NCI-H524 treated with DMSO at 0.1 percent for 48 hours (cell line): ENCODE measurements at regions not wholly inside any gene's neighbourhood (a gene's known extent, or its start where the extent isn't known, plus 50 kb on each side); places are given as distances from the start of the nearest gene placed in this dataset.
"Not testable (repeated sequence)": the region's sequence is repeated elsewhere in the genome, so short reads cannot be mapped to it uniquely, and the experiment has no call there.

Experiments
- DNase-seq: peaks from one replicate; lab custom pipeline; 2025; lab: John Stamatoyannopoulos, UW

DNA sequence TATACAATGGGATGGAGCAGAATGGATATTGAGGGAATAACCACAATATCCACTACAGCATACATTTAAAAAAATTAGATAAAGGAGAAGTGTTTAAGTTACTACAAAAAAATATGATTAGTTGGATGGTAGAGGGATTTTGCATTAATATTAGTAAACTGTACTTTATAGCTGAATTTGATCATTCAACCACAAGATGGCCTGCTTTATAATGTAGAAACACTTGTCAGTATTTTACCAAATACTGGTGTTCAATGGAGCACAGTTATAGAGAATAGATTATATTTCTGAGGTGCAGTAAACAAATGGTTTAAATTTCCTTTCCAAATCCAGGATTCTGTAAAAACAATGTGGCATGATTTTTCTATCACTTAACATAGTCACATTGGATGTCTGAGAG is 818.8 kb upstream of the CHORDC1 start:
- no peak for DNase-seq

DNA sequence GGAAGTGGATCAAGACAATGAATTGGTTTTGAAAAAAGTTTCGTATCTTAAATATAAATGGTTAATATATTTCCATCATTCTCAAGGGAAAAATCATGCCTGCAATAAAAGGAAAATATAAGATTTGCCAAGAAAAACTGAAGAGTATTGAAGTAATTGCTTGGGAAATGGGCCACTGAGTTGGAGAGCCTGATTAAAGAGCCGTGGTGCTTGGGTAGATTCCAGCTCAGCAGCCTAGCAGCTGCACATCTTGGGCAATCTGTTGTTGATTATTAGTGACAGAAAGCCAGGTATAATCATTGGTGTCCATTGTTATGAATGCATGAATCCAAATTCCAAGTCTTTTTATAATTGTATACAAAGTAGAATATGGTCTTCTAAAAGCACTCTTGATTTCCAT is 800.9 kb upstream of the CHORDC1 start:
- DNase-seq, result peak; percentile 62

DNA sequence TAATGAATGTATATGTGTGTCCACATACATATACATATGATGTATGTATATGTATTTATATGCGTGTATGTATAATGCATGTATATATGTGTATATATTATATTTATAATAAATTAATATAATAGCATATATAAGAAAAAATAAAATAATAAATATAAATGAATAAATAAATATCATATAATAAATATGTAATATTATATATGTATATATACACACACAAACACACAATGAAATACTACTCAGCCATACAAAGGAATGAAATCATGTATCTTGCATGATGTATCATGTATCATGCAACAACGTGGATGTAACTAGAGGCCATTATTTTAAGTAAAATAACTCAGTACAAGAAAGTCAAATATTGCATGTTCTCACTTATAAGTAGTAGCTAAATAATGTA is 788.7 kb upstream of the CHORDC1 start:
- DNase-seq, result no peak

DNA sequence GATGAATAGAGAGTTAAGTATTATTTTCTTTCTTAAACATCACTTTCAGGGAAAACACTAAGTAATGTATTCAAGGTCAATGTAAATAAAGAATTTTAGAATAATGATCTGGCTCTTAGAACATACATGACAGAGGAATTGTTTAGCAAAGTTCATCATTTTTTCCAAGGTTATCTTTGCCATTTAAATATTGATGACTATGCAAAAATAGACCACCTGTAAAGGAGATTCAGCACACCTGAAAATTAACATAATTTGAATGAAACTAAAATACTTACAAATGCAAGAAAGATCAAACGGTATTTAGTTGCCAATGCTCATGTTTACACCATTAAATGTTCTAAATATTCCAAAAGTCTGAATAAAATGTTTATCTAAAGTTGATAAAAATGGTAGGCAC is 782.6 kb upstream of the CHORDC1 start:
- DNase-seq, result no peak

DNA sequence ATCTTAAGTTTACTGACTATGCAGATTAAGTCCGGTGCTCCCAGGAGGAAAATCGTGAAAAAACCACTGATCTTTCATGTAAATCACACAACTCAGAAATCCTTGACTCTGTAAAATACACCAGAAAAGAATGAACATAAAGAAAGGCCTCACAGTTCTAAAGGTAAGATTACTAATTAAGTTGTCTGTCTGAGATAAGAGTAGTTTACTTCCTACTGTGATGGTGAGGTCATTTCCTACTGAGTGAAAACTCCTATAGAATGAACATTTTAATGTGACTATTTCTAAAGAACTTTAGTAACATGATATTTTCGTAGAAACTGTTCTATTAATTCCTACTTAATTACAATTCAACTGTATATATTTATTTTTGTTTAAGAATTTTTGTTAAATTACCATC is 774.4 kb upstream of the CHORDC1 start:
- DNase-seq, result no peak

DNA sequence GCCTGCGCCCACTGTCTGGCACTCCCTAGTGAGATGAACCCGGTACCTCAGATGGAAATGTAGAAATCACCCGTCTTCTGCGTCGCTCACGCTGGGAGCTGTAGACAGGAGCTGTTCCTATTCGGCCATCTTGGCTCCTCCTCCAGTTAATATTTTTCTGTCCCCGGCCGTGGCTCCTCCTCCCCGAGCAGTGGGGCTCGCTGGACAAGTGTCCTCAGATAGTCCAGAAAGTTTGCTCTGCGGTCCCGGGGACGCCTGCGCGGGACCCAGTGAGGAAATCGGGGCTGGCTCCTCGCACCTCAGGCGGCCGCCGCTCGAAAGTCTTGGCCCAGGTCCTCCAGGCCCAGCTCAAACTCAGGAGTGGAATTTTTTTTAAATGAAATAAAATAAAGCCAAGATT is 749.3 kb upstream of the CHORDC1 start:
- not testable (repeated sequence) for DNase-seq

DNA sequence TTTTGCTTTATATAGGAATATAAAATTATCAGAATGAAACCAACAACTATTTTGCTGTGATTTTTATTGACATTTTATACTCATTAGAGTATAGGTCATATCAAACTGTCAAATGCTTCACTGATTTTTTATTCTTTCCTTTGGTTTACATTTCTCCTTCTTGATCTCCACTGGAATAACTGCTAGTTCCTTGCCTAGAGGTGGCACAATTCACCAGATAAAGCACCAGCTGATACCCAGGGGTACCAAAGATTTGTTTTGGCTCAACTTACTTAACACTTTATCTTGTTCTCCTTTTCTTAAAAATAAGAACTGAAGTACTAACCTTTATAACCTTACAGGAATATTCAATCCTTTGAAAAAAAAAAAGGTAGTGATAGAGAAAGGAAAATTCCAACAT is 725.1 kb upstream of the CHORDC1 start:
- DNase-seq, result no peak

DNA sequence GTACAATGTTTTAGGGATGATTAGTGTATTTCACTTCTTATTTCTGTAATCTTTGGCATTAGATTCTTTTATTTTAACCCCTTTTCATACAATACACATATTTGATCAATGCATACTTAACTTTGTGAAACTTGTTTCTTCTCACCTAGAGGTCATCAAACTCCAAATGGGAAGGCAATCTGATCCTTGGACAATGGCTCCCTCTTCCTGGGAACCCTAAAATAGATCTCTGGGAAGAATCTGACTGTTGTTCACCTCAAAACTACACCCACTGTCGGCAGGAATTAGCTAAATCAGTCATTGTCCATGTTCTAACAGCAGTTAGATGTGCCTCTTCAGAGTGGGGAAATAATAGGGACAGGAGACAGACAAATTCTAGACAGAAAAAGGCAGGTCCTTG is 707.4 kb upstream of the CHORDC1 start:
- no peak for DNase-seq

DNA sequence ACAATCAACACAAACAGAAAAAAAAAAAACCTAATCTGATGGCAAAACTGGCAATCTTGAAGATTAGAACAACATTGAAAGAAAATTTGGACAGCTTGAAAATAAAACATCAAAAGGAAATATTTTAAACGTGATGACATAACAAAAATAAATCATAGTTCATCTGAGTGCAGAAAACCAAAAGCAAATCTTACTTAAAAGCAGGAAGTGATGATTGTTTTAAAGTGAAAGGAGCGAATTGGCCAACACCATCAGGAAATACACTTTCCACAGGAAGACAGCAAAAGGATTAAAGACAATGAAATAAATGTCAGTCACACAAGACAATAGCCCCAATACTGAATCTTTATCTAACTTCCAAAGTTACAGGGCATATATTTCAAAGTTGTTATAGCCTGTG is 696.5 kb upstream of the CHORDC1 start:
- no peak for DNase-seq

DNA sequence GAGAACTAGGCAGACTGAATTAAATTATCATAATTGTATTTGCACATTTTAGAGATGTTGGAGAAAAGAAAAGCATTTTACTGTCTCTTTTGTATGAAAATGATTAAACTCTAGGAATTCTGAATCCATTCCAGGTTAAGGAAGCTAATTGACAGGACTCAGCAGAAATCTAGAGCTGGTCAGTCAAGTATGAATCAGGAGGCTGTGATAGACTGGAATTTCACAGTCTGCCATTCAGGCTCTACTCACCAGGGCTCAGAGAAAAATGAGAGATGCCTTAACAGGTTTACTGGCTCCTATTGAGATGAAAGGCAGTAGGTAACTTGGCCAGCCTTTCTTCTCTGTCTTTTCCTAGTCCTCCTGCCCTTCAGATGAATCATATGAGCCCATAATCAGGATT is 693.9 kb upstream of the CHORDC1 start:
- no peak for DNase-seq

DNA sequence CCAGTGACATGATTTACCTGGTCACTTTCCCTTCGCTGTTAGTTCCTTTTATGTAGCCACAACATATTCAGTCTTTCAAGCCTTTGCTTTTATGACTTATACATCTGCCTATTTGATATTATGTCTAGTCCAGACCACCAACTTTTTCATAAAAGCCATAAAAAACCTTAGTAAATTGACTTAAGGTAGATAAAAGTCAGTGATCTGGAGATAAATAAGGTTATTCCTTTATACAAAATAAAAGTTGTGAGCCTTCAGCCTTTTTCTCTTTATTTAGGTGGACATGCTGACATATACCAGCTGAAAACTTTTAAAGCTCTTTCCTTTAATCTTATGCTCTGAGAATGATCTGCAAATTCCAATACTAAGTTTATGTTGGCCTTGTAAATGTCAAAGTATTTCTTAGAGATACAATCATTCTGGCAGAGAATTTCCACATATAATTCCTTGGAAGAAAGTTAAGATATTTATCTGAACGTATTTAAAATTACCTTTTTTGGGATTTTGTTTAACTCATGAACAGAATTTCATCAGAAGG is 690.4 kb upstream of the CHORDC1 start:
- no peak for DNase-seq

DNA sequence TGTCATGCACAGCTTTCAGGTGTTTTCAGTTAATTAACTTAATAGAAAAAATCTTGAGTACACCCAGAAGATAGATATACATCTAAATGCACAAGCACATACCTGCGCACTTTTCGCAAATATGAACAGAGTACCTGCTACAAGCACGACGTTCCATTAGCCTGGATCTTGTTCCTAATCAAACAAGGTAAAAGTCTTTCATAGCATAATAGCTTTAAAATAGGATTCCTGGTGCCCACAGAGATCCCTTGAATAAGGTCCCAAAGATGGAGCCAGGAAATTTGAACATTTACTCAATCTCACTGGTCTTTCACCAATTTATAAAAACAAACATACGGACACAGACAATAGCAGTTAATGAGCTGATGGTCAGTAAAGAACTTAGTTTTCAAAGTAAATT is 689.8 kb upstream of the CHORDC1 start:
- no peak for DNase-seq

DNA sequence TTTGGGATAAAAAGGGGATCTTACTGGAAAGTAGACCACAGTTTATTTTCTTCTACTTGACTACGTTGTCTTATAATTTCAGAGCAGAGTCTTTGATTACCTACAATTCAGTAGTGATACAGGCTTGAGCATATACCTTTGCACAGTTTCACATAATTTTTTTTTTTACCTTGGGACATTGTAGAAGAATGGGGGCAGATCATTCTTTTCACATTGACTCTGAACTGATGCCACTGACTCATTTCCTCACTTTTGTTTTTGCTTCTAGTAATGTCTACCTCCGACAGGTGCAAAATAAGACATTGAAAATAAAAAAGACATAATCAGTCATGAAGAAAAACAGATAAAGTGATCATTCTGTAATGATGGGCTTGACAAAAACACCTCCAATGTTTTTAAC is 688.3 kb upstream of the CHORDC1 start:
- no peak for DNase-seq

DNA sequence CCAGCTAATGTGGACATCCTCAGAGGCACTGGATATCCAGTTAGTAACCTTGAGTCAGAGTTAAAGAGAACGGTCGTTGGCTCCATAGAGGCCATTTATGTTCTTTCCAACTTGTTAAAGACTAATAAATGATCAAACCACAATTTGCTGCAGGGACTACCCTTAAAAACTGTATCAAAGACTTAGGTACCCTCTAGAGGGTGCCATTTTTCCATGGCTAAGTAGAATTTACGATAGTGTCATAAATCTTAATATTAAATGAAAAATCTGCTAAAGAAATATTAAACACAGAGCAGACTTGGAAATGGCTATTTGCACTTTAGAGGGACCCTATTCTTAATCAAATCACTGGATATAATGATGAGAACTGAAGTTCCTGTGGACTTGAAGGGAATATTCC is 685.2 kb upstream of the CHORDC1 start:
- no peak for DNase-seq

DNA sequence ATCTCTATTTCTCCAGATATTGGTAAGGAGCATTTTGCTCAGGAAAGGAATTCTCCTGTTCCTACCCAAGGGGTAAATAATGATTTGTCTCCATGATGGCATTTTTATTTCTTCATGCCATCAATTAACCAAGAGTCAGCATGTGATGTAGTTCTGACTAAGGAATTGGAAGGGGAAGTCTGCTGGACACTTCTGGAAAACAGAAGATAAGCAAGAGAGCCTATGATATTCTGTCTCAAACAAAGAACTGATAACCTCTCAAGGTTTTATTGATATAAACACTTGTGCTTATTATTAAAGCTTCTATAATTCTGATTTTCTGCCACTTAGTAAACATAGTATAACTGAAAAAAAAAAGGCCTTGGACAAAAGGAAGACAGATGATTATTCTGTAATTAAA is 673.0 kb upstream of the CHORDC1 start:
- DNase-seq, result no peak

DNA sequence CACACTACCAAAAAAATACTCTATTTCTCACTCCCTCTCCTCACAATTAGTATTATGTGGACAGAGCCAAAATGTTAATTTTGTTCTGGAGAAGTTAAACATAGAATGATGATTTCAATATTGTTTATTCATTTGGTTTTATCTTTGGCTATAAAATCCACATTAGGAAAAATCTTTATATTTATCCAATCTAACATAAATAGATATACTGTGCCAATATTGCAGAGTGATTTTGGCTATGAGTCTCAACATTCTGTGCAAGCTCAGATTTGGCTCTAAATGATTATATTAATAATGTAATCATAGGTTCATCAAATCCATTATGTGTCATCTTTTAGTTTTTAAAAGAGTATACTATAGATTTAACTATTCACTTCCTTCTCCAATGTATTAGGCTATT is 667.5 kb upstream of the CHORDC1 start:
- no peak for DNase-seq

DNA sequence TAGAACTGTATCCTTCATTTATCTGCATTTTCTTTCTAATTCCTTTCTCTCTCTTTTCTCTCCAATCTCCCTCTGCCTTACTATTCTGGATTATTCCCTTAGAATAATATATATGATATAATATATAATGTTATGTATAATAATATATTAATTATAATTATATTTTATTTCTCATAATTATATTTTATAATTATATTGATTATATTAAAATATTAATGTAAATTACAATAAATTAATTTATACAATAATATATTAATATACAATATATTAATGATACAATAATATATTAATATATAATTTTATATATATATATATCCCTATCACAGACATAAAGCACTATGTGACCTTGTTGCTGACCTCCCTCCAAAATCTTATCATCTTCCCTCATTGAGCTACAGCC is 661.3 kb upstream of the CHORDC1 start:
- no peak for DNase-seq

DNA sequence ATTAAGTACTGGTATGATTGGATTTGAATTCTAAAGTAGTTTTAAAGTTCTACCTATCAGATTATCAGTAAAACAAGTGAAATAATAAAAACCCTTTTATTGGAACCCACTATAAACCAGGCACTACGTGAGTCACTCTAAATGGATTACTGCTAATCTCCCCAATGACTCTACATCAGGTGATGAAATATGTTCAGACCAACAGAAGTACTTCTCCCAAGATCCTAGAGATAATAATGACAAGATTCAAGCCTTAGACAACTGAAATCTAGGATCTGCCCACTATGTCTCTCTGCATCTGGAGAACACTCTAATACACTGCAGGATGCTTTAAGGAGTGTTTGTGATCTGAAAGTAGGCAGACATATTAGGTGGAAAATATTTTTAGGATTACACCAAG is 652.1 kb upstream of the CHORDC1 start:
- peak; percentile 46 for DNase-seq

DNA sequence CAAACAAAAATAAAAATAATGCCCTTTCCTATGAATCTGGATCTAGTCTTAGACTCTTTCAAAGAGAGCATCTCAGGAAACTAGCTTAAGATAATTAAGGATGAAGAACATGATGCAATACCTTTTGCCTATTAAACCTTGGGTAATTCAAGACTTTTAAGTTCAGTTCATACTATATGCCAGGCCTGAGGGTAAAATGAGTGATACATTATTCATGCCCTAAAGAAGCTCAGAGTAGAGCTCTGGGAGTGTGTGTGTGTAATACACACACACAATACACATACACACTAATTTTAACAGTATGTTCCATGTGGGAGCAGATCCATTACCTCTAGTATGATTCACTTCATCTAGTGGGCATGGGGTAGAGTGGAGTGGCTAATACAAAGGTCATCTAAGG is 651.4 kb upstream of the CHORDC1 start:
- DNase-seq, result no peak

DNA sequence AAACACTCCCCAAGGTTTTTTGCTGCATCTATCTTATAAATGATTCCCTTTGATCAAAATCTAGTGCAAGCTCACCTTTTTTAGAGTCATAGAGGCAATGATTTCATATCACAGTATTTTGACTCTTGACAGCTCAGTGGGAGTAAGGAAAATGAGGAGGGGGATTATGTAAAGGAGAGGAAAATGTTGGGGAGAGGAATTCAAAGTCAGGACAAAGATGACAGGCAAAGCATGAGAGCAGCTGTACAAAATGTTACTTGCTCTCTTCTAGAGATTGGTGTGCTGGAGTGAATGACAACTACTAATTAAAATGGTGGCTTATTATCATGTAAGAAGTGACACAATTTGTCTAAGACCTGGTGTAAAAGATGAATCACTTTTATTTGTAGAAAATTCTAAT is 644.6 kb upstream of the CHORDC1 start:
- no peak for DNase-seq

DNA sequence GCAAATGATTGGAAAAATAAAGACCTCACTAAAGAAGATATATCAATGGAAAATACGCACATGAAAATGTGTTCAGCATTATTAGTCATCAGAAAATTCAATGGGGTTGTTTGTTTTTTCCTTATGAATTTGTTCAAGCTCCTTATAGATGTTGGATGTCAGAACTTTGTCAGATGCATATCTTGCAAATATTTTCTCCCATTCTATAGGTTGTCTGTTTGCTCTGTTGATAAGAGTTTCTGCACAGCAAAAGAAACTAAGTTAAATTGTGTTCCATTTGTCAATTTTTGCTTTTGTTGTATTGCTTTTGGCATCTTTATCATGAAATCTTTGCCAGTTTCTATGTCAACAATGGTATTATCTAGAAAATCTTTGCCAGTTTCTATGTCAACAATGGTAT is 633.9 kb upstream of the CHORDC1 start:
- DNase-seq, result no peak

DNA sequence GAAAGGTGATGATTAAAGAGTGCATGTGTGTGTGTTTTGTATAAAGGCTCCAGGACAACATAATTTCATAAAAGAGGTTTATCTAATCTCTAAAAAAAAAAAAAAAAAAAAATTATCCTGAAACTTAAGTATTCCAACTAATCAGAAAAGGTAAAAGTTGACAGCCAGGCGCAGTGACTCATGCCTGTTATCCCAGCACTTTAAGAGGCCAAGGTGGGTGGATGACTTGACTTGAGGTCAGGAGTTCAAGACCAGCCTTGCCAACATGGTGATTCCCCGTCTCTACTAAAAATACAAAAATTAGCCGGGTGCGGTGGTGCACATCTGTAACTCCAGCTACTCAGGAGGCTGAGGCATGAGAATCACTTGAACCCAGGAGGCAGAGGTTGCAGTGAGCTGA is 632.7 kb upstream of the CHORDC1 start:
- DNase-seq, result no peak

DNA sequence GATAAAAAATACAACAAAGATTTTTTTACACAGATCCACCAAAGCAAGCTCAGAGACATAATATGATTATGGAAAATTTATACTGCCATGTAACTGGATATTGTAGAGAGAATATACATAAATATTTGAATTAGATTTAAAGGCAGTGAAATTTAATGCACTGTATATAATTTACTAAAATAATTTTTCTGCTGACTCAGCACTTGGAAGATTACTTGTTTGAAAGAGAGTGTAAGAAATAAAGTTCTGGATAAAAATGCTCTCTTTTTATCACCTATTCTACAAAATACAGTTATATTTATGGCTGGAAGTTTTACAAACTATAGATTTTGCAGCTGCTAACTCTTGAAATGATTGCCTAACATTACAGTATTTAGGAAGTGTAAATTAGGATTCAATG is 628.3 kb upstream of the CHORDC1 start:
- no peak for DNase-seq

DNA sequence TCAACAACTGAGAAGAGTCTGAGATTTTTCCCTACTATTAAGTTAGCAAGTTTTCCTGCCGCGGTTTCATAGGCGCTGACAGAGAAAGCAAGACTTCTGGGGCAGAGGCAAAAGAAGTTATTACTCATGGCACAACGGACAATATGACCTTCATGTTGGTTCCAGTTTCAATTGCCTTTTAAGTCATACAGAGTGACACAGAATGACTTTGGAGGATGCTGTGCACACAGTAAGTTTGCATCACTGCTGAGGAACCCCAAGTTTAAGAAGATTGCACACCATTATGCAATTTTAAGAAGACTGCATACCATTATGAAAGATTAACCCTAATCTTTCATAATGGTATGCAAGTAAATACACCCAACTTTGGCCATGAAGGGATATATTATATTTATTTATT is 626.5 kb upstream of the CHORDC1 start:
- no peak for DNase-seq

DNA sequence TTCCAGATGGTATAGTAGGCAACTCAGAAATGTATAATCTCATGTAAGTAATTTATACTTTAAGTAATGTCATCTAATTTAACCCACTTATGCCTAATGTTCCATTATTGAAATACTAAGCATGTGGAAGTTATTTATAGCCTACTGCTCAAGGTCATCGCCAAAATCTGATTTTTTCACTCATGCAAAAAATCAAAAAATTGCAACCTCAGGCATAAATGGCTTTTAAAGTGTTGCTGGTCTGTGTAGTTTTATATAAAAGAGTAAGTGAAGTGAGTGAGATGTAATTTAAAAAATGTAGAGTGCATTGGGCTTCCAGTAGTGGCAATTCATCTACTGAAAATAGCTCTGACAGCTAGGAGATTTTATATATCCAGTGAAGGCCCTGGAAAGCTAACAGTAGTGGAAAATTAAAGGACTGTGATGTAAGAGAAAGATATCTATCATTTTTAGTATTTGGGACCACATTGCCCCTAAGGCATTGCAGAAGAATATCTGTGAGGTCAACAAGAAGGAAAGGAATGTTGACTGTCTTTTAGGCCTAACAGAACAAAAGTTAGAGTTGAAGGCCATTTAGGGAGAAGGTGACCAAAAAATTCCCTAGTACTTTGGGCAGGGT is 624.5 kb upstream of the CHORDC1 start:
- peak; percentile 23 for DNase-seq
